ENCODE measurements at regions not wholly inside any gene's neighbourhood (a gene's known extent, or its start where the extent isn't known, plus 50 kb on each side); places are given as distances from the start of the nearest gene placed in this dataset.

DNA sequence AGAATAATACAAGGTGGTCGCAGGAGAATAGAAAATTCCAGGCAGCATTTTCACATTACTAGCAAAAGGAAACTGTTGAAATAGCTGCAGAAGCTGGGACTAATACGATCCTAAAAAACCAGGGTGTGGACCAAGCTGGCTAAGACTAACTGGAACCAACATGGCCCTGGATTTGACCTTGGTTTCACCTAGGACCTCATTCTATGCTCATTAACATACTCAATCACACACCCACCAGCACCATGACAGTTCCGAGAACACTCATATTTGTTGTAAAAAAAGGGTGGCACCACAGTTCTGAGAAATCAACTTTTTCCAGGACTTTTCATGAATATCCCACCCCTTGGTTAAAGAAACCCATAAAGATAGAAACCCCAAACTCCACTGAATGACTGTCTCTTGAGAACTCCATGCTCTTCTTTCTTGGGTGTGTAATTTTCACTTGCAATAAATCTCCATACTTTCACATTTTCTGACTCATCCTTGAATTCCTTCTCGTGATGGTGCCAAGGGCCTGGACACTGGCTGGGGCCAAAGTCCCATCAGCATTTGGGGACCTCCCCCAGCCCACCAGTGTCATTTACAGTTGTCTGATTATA lies 164.3 kb upstream of the CHST9 start:
- 86 to 92% methylated on average over 4 of the region's 4 CpGs for WGBS, 2 donors
- ATAC-seq (ENCODE audit: insufficient read depth, low FRiP score) (no peak), DNase-seq (no peak)
- H3K27ac ChIP-seq (ENCODE audit: low read depth in 1 of 2, low read length in 1 of 2) = no peak overlapping the region
- H3K9ac ChIP-seq (ENCODE audit: insufficient read depth in 1 of 2, low read length in 2 of 2) = no peak overlapping the region
- H3K4me1 ChIP-seq (ENCODE audit: control insufficient read depth in 5 of 5, insufficient read depth in 5 of 5, low read length in 5 of 5) = no peaks in the 10 kb centered on the region
- H3K9me3 ChIP-seq (ENCODE audit: control insufficient read depth in 4 of 4, insufficient read depth in 3 of 4, low read length in 3 of 4) = peaks cover 0 to 5% (median 0%) of the 10 kb centered on the region in 4 donors
- H3K4me3 ChIP-seq = no peak overlapping the region
- TF ChIP-seq, protein P1, sequence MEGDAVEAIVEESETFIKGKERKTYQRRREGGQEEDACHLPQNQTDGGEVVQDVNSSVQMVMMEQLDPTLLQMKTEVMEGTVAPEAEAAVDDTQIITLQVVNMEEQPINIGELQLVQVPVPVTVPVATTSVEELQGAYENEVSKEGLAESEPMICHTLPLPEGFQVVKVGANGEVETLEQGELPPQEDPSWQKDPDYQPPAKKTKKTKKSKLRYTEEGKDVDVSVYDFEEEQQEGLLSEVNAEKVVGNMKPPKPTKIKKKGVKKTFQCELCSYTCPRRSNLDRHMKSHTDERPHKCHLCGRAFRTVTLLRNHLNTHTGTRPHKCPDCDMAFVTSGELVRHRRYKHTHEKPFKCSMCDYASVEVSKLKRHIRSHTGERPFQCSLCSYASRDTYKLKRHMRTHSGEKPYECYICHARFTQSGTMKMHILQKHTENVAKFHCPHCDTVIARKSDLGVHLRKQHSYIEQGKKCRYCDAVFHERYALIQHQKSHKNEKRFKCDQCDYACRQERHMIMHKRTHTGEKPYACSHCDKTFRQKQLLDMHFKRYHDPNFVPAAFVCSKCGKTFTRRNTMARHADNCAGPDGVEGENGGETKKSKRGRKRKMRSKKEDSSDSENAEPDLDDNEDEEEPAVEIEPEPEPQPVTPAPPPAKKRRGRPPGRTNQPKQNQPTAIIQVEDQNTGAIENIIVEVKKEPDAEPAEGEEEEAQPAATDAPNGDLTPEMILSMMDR (IDR thresholded peaks at IDR 0.05; ENCODE audit: control extremely low read depth, extremely low read depth) = no peak
- H3K27me3 ChIP-seq (ENCODE audit: control insufficient read depth in 3 of 3, insufficient read depth in 3 of 3, low read length in 2 of 3) = no peaks in the 10 kb centered on the region
- no peaks in the 10 kb centered on the region for H3K36me3 ChIP-seq (ENCODE audit: control insufficient read depth in 4 of 4, insufficient read depth in 4 of 4, low read length in 4 of 4)

DNA sequence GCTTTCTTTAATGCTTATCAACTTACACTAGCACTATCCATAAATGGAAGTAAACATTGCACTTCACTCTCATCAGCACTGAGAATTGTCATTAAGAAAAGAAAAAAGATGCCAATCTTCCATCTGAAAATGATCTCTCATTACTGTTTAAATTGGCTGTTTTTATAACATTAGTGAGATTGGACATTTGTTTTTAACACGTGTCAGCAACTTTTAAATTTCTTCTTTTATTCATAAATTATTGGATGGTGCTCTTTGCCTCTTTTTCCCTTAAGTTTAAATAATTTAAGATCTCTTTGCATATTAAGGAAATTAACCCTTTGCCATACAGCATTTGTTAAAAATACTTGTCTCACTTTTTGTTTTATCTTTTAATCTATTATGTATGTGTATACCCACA lies 146.5 kb upstream of the CHST9 start:
- DNase-seq (no peak), ATAC-seq (ENCODE audit: insufficient read depth, low FRiP score) (no peak)
- Histone ChIP-seq H3K27ac (ENCODE audit: low read depth in 1 of 2, low read length in 1 of 2) (no peak overlapping the region), H3K27me3 (ENCODE audit: control insufficient read depth in 3 of 3, insufficient read depth in 3 of 3, low read length in 2 of 3) (no peaks in the 10 kb centered on the region), H3K4me3 (no peak overlapping the region), H3K36me3 (ENCODE audit: control insufficient read depth in 4 of 4, insufficient read depth in 4 of 4, low read length in 4 of 4) (no peaks in the 10 kb centered on the region), H3K4me1 (ENCODE audit: control insufficient read depth in 5 of 5, insufficient read depth in 5 of 5, low read length in 5 of 5) (no peaks in the 10 kb centered on the region), H3K9ac (ENCODE audit: insufficient read depth in 1 of 2, low read length in 2 of 2) (no peak overlapping the region), H3K9me3 (ENCODE audit: control insufficient read depth in 4 of 4, insufficient read depth in 3 of 4, low read length in 3 of 4) (no peaks in the 10 kb centered on the region)
- 86 to 89% methylated on average over 1 of the region's 1 CpG for WGBS, 2 donors
- TF ChIP-seq, protein P1 (IDR thresholded peaks at IDR 0.05; ENCODE audit: control extremely low read depth, extremely low read depth) = no peak

DNA sequence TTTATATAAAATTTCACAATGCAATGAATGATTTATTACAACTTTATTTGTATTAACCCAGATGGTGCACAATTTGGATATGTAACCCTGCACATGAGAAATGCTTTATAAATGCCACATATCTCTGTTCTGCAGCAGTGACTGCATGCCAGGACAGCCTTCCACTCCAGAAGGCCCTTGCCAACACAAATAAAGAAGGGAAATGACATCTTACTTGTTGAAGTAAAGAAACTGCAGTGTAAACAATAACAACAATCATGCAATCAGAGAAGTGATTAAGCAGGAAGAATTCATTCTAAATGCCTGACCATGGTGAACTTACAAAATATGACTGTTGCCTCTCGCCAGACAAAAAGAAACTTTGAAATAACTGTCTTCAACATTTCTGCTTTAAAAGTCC lies 129.9 kb upstream of the CHST9 start:
- TF ChIP-seq, protein P1 (IDR thresholded peaks at IDR 0.05; ENCODE audit: control extremely low read depth, extremely low read depth) = no peak
- Histone ChIP-seq H3K4me1 (ENCODE audit: control insufficient read depth in 5 of 5, insufficient read depth in 5 of 5, low read length in 5 of 5) (no peaks in the 10 kb centered on the region), H3K27me3 (ENCODE audit: control insufficient read depth in 3 of 3, insufficient read depth in 3 of 3, low read length in 2 of 3) (no peaks in the 10 kb centered on the region), H3K9ac (ENCODE audit: insufficient read depth in 1 of 2, low read length in 2 of 2) (no peak overlapping the region), H3K36me3 (ENCODE audit: control insufficient read depth in 4 of 4, insufficient read depth in 4 of 4, low read length in 4 of 4) (no peaks in the 10 kb centered on the region), H3K4me3 (no peak overlapping the region), H3K27ac (ENCODE audit: low read depth in 1 of 2, low read length in 1 of 2) (no peak overlapping the region), H3K9me3 (ENCODE audit: control insufficient read depth in 4 of 4, insufficient read depth in 3 of 4, low read length in 3 of 4) (peaks cover 0 to 2% (median 0%) of the 10 kb centered on the region in 4 donors)
- peak; percentile 13 to 52 (median 19) for DNase-seq
- 57 to 72% methylated on average over 1 of the region's 1 CpG for WGBS, 2 donors
- no peak for ATAC-seq (ENCODE audit: insufficient read depth, low FRiP score)

DNA sequence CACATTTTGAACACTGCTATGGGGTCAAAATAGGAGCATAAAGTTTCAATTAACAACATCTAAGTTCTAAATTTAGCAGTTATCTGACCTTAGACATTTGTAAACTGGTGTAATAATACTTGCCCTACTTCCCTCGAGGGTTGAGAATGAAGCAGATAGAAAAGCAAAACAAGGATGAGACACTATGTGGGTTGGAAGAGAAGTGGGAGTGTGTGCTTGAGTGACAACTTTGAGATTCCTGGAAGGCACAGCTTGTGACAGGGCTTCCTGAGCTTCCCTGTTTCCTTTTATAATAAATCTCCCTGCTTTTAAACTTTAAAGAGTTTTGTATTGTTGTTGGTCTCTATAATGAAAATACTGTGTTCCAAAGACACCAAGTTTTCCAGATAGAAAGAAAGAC lies 128.6 kb upstream of the CHST9 start:
- no peaks in the 10 kb centered on the region for H3K36me3 ChIP-seq (ENCODE audit: control insufficient read depth in 4 of 4, insufficient read depth in 4 of 4, low read length in 4 of 4)
- no peaks in the 10 kb centered on the region for H3K4me1 ChIP-seq (ENCODE audit: control insufficient read depth in 5 of 5, insufficient read depth in 5 of 5, low read length in 5 of 5)
- ATAC-seq (ENCODE audit: insufficient read depth, low FRiP score) (no peak), DNase-seq (no peak)
- H3K27me3 ChIP-seq (ENCODE audit: control insufficient read depth in 3 of 3, insufficient read depth in 3 of 3, low read length in 2 of 3) = no peaks in the 10 kb centered on the region
- 23 to 37% methylated on average over 1 of the region's 1 CpG for WGBS, 2 donors
- H3K9me3 ChIP-seq (ENCODE audit: control insufficient read depth in 4 of 4, insufficient read depth in 3 of 4, low read length in 3 of 4) = no peaks in the 10 kb centered on the region
- no peak overlapping the region for H3K9ac ChIP-seq (ENCODE audit: insufficient read depth in 1 of 2, low read length in 2 of 2)
- no peak overlapping the region for H3K27ac ChIP-seq (ENCODE audit: low read depth in 1 of 2, low read length in 1 of 2)
- no peak overlapping the region for H3K4me3 ChIP-seq
- TF ChIP-seq, protein P1 (IDR thresholded peaks at IDR 0.05; ENCODE audit: control extremely low read depth, extremely low read depth) = no peak

Data from lung (tissue), 11 donors.